Urinary bladder (tissue), 3 donors: ENCODE measurements at regions not wholly inside any gene's neighbourhood (a gene's known extent, or its start where the extent isn't known, plus 50 kb on each side); places are given as distances from the start of the nearest gene placed in this dataset.
"Not testable (repeated sequence)": the region's sequence is repeated elsewhere in the genome, so short reads cannot be mapped to it uniquely, and the experiment has no call there.

Experiments used
- DNase-seq: peaks from one replicate; pipeline ENCODE4 v3.0.0-alpha.2; 2015; ENCODE audit errors: extremely low spot score
- H3K27ac ChIP-seq: one replicate; pipeline ENCODE4 v1.5.1; 2013; ENCODE audit warnings: low read depth, mild to moderate bottlenecking, moderate library complexity
- H3K36me3 ChIP-seq: one replicate; pipeline ENCODE4 v1.6.1; 2013; ENCODE audit warnings: mild to moderate bottlenecking, moderate library complexity; ENCODE audit not compliant: insufficient read depth
- H3K4me1 ChIP-seq: one replicate; pipeline ENCODE4 v1.6.1; 2013; ENCODE audit warnings: mild to moderate bottlenecking, moderate library complexity; ENCODE audit not compliant: insufficient read depth
- H3K4me3 ChIP-seq: one replicate; pipeline ENCODE4 v1.5.1; 2013; ENCODE audit warnings: low read depth, low read length
- WGBS: extraction: QIAGEN DNeasy Blood & Tissue Kit; methylation state at CpG from one replicate; pipeline ENCODE4 v1.1.7; 2013; 5-methylcytosine and 5-hydroxymethylcytosine counted together
- donor health status: healthy with polysubstance abuse.
- donor health status: healthy.

- H3K27ac ChIP-seq: no peak overlapping the region
- WGBS: 69% methylated on average over 1 of the region's 1 CpG
- no peak overlapping the region for H3K4me3 ChIP-seq
- H3K4me1 ChIP-seq: no peaks in the 10 kb centered on the region
- DNase-seq: no peak
- H3K36me3 ChIP-seq: no peaks in the 10 kb centered on the region
Observed at GRCh38 chr7:53596230-53596629, 560.8 kb downstream of the POM121L12 start.

GRCh38 chr7:53600296-53600695 lies 564.9 kb downstream of the POM121L12 start:
- no peak for DNase-seq

DNA sequence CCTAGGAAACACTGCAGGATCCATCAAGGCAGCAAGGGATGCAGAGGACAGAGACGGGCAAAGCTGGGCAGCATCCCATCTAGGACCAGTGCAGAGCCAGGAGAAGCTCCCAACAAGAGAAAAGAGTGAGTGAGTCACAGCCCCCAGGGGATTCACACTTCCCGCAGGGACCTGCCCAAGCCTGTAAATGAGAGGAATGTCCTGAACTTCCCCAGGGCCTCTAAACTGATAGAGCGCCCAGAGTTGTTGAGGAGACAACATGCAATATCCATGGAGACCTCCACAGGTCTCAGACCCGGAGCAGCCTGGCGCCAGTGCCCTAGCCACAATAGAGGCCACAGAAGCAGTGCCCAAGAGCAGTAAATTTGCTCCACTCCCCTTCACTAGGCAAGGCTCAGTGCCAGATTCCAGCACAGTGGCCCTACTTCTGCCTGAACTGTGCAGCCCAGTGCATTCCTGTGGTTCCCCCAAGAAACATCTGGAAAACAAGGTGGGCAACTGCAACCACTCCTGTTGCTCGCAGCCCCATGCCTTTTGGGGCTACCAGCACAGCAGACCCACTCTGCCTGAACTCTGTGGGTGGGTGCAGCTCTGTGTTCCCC lies 567.5 kb downstream of the POM121L12 start:
- DNase-seq: no peak
- 92% methylated on average over 6 of the region's 6 CpGs for WGBS
- H3K4me1 ChIP-seq: no peaks in the 10 kb centered on the region
- no peaks in the 10 kb centered on the region for H3K36me3 ChIP-seq
- no peak overlapping the region for H3K4me3 ChIP-seq
- no peak overlapping the region for H3K27ac ChIP-seq

More at GRCh38 chr7:53600296-53600695, 564.9 kb downstream of the POM121L12 start:
- Histone ChIP-seq H3K4me1 (no peaks in the 10 kb centered on the region), H3K27ac (no peak overlapping the region), H3K36me3 (no peaks in the 10 kb centered on the region), H3K4me3 (no peak overlapping the region)
- WGBS: 91% methylated on average over 4 of the region's 4 CpGs

DNA sequence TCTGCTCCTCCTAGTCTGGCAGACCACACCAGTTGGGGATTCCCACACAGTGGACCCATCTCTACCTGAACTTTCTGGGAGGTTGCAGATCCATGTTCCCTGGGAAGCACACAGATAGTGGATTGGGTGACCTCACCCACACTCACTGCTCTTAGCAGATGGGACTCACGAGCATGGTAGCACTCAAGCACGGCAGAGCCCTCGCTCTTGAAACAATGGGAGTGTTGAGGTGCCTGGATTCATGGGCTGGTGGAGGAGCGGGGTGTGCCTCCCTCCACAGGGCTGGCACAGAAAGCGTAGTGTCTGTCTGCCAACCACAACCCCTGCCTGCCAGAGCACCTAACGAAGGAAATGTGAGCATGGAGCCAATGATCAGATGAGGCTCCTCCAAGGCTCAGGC lies 568.0 kb downstream of the POM121L12 start:
- no peak overlapping the region for H3K27ac ChIP-seq
- 93% methylated on average over 6 of the region's 6 CpGs for WGBS
- no peak overlapping the region for H3K4me3 ChIP-seq
- H3K36me3 ChIP-seq: no peaks in the 10 kb centered on the region
- no peaks in the 10 kb centered on the region for H3K4me1 ChIP-seq
- no peak for DNase-seq

DNA sequence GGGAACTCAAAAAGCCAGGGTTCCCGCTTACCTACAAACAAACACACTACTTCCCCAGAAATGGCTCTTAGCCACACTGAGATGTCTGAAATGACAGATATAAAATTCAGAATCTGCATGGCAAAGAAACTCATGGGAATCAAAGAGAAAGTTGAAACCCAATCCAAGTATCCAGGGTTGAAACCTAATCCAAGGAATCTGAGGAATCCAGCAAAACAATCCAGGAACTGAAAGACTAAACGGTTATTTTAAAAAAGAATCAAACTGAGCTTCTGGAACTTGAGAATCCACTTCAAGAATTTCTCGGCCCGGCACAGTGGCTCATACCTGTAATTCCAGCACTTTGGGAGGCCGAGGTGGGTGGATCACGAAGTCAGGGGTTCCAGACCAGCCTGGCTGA lies 568.8 kb downstream of the POM121L12 start:
- 54% methylated on average over 6 of the region's 6 CpGs for WGBS
- Histone ChIP-seq H3K27ac (no peak overlapping the region), H3K36me3 (no peaks in the 10 kb centered on the region), H3K4me1 (no peaks in the 10 kb centered on the region), H3K4me3 (no peak overlapping the region)
- DNase-seq: no peak

GRCh38 chr7:53607961-53608360 lies 572.5 kb downstream of the POM121L12 start:
- Histone ChIP-seq H3K4me1 (no peaks in the 10 kb centered on the region), H3K4me3 (no peak overlapping the region), H3K36me3 (no peaks in the 10 kb centered on the region), H3K27ac (no peak overlapping the region)
- WGBS: 65% methylated on average over 1 of the region's 1 CpG
- no peak for DNase-seq

- DNase-seq: no peak
- Histone ChIP-seq H3K27ac (no peak overlapping the region), H3K36me3 (no peaks in the 10 kb centered on the region), H3K4me1 (no peaks in the 10 kb centered on the region), H3K4me3 (no peak overlapping the region)
- WGBS: 92% methylated on average over 1 of the region's 1 CpG
Observed at GRCh38 chr7:53609185-53609584, 573.8 kb downstream of the POM121L12 start.

- DNase-seq: no peak
- 67% methylated on average over 3 of the region's 3 CpGs for WGBS
- H3K36me3 ChIP-seq: no peaks in the 10 kb centered on the region
Observed at GRCh38 chr7:53611043-53611442, 575.6 kb downstream of the POM121L12 start.

DNA sequence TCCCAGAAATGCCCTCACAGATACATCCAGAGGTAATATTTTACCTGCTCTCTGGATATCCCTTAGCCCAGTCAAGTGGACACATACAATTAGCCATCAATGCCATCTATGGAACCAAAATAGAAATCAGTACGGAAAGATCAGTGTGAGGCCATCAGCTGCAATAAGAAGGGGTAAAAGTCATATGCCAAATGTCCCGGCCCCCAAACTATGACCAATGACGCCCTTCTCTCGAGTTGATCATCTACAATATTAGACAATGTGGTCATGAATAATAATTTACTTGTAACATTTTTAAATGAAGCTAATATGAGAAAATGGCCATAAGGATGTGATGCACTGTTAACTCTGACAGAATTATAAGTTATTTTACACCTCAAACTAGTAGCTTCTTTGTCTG lies 588.9 kb downstream of the POM121L12 start:
- DNase-seq: no peak
- 90% methylated on average over 4 of the region's 4 CpGs for WGBS
- no peaks in the 10 kb centered on the region for H3K36me3 ChIP-seq
- no peaks in the 10 kb centered on the region for H3K4me1 ChIP-seq
- no peak overlapping the region for H3K27ac ChIP-seq
- no peak overlapping the region for H3K4me3 ChIP-seq

More at GRCh38 chr7:53611043-53611442, 575.6 kb downstream of the POM121L12 start:
- H3K4me3 ChIP-seq: no peak overlapping the region
- H3K4me1 ChIP-seq: no peaks in the 10 kb centered on the region
- no peak overlapping the region for H3K27ac ChIP-seq

DNA sequence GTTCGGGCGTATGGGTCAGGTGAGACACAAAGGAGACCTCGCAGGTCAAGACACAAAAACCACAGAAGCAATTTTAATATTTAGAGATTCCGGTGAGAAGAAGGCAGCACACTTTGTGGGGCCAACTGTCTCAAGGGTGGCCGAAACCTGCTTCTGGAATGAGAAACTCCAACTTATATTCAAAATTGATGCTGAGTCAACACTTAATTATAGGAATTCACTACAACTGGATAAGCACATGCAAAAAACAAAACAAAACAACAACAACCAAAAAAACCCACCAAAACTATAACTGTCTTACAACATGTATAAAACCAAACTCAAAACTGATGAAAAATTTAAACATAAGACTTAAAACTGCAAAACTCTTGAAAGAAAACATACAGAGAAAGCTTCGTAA lies 593.3 kb downstream of the POM121L12 start:
- Histone ChIP-seq H3K4me1 (no peaks in the 10 kb centered on the region), H3K27ac (no peak overlapping the region), H3K4me3 (no peak overlapping the region), H3K36me3 (no peaks in the 10 kb centered on the region)
- DNase-seq: no peak
- 87% methylated on average over 6 of the region's 6 CpGs for WGBS

- 85% methylated on average over 5 of the region's 5 CpGs for WGBS
- H3K4me1 ChIP-seq, H3K4me3 ChIP-seq, DNase-seq, H3K27ac ChIP-seq, H3K36me3 ChIP-seq: not testable (repeated sequence)
Observed at GRCh38 chr7:53635251-53635650, 599.8 kb downstream of the POM121L12 start.

- H3K27ac ChIP-seq: no peak overlapping the region
- DNase-seq: no peak
- no peaks in the 10 kb centered on the region for H3K4me1 ChIP-seq
- no peaks in the 10 kb centered on the region for H3K36me3 ChIP-seq
- H3K4me3 ChIP-seq: no peak overlapping the region
Observed at GRCh38 chr7:53638517-53638916, 603.1 kb downstream of the POM121L12 start.

- H3K36me3 ChIP-seq: no peaks in the 10 kb centered on the region
- H3K4me3 ChIP-seq: no peak overlapping the region
- no peak for DNase-seq
- no peak overlapping the region for H3K27ac ChIP-seq
- H3K4me1 ChIP-seq: no peaks in the 10 kb centered on the region
Observed at GRCh38 chr7:53641091-53641490, 605.7 kb downstream of the POM121L12 start.

- no peak for DNase-seq
- Histone ChIP-seq H3K4me1 (no peaks in the 10 kb centered on the region), H3K36me3 (no peaks in the 10 kb centered on the region), H3K27ac (no peak overlapping the region), H3K4me3 (no peak overlapping the region)
- 67% methylated on average over 4 of the region's 4 CpGs for WGBS
Observed at GRCh38 chr7:53642361-53642760, 606.9 kb downstream of the POM121L12 start.

GRCh38 chr7:53642866-53643265 lies 607.4 kb downstream of the POM121L12 start:
- H3K27ac ChIP-seq: no peak overlapping the region
- no peak overlapping the region for H3K4me3 ChIP-seq
- no peaks in the 10 kb centered on the region for H3K4me1 ChIP-seq
- DNase-seq: no peak
- WGBS: 62% methylated on average over 2 of the region's 2 CpGs
- H3K36me3 ChIP-seq: no peaks in the 10 kb centered on the region
